T-helper 2 cell (primary cell): ENCODE measurements at regions not wholly inside any gene's neighbourhood (a gene's known extent, or its start where the extent isn't known, plus 50 kb on each side); places are given as distances from the start of the nearest gene placed in this dataset.

Experiments
- DNase-seq, 5 experiments: peaks; one replicate each; pipeline versions ENCODE4 v3.0.0 to v3.0.0-alpha.2; 2012 to 2022

- no peak for DNase-seq
These were observed 645.6 kb upstream of the CDH8 start for GRCh38 chr16:62681819-62682218.

GRCh38 chr16:62678796-62679195 is 642.6 kb upstream of the CDH8 start:
- DNase-seq: no peak

GRCh38 chr16:62676306-62676705 is 640.1 kb upstream of the CDH8 start:
- DNase-seq: no peak

GRCh38 chr16:62665269-62665668 is 629.0 kb upstream of the CDH8 start:
- DNase-seq: no peak

GRCh38 chr16:62664566-62664965 is 628.3 kb upstream of the CDH8 start:
- no peak for DNase-seq

GRCh38 chr16:62661435-62661834 is 625.2 kb upstream of the CDH8 start:
- DNase-seq: no peak

GRCh38 chr16:62657116-62657515 is 620.9 kb upstream of the CDH8 start:
- no peak for DNase-seq

GRCh38 chr16:62652441-62653120 is 616.3 kb upstream of the CDH8 start:
- no peak for DNase-seq

GRCh38 chr16:62648256-62648655 is 612.0 kb upstream of the CDH8 start:
- DNase-seq: no peak

GRCh38 chr16:62644030-62644812 is 608.0 kb upstream of the CDH8 start:
- no peak for DNase-seq

- DNase-seq: no peak
These were observed 606.4 kb upstream of the CDH8 start for GRCh38 chr16:62642677-62643076.

GRCh38 chr16:62639890-62640289 is 603.7 kb upstream of the CDH8 start:
- no peak for DNase-seq

GRCh38 chr16:62638964-62639870 is 603.0 kb upstream of the CDH8 start:
- DNase-seq: peak in 1 of 5 experiments; percentile 55

GRCh38 chr16:62638324-62638911 is 602.2 kb upstream of the CDH8 start:
- no peak for DNase-seq

- DNase-seq: no peak
These were observed 589.1 kb upstream of the CDH8 start for GRCh38 chr16:62625326-62625725.

GRCh38 chr16:62620275-62620674 is 584.0 kb upstream of the CDH8 start:
- DNase-seq: no peak

- no peak for DNase-seq
These were observed 579.3 kb upstream of the CDH8 start for GRCh38 chr16:62615526-62615925.

GRCh38 chr16:62610291-62610690 is 574.1 kb upstream of the CDH8 start:
- no peak for DNase-seq

- DNase-seq: no peak
These were observed 566.6 kb upstream of the CDH8 start for GRCh38 chr16:62602790-62603189.

- no peak for DNase-seq
These were observed 561.6 kb upstream of the CDH8 start for GRCh38 chr16:62597875-62598274.

- DNase-seq: no peak
These were observed 560.3 kb upstream of the CDH8 start for GRCh38 chr16:62596584-62596983.

GRCh38 chr16:62596125-62596524 is 559.9 kb upstream of the CDH8 start:
- no peak for DNase-seq
